Stimulated activated CD8-positive, alpha-beta memory T cell treated with anti-CD3 and anti-CD28 coated beads, Interleukin-12 subunit alpha, Interleukin-12 subunit beta, amount 100 ng/mL, for 24 hours (primary cell): ENCODE measurements at regions not wholly inside any gene's neighbourhood (a gene's known extent, or its start where the extent isn't known, plus 50 kb on each side); places are given as distances from the start of the nearest gene placed in this dataset.
"Not testable (repeated sequence)": the region's sequence is repeated elsewhere in the genome, so short reads cannot be mapped to it uniquely, and the experiment has no call there.

ENCODE experiments used
- DNase-seq: peaks from one replicate; pipeline ENCODE4 v3.0.0-alpha.2; 2020; ENCODE audit errors: extremely low read depth

GRCh38 chr10:32141018-32141807 lies 85.0 kb upstream of the KIF5B start:
- DNase-seq = no peak

GRCh38 chr10:32140403-32140802 lies 84.2 kb upstream of the KIF5B start:
- DNase-seq = no peak

GRCh38 chr10:32139223-32140073 lies 83.2 kb upstream of the KIF5B start:
- DNase-seq = no peak

GRCh38 chr10:32136927-32137326 lies 80.7 kb upstream of the KIF5B start:
- not testable (repeated sequence) for DNase-seq

- not testable (repeated sequence) for DNase-seq
These were observed 79.6 kb upstream of the KIF5B start for GRCh38 chr10:32135796-32136195.

GRCh38 chr10:32132357-32132946 lies 76.2 kb upstream of the KIF5B start:
- DNase-seq = no peak

GRCh38 chr10:32131388-32131787 lies 75.2 kb upstream of the KIF5B start:
- no peak for DNase-seq

- DNase-seq = no peak
These were observed 74.6 kb upstream of the KIF5B start for GRCh38 chr10:32130788-32131187.

- no peak for DNase-seq
These were observed 68.8 kb upstream of the KIF5B start for GRCh38 chr10:32125023-32125422.

- DNase-seq = no peak
These were observed 66.8 kb upstream of the KIF5B start for GRCh38 chr10:32123021-32123420.

GRCh38 chr10:32121648-32122047 lies 65.4 kb upstream of the KIF5B start:
- DNase-seq = no peak

- DNase-seq = no peak
These were observed 63.9 kb upstream of the KIF5B start for GRCh38 chr10:32120147-32120546.

- no peak for DNase-seq
These were observed 58.3 kb upstream of the KIF5B start for GRCh38 chr10:32114508-32114907.

- DNase-seq = no peak
These were observed 55.8 kb upstream of the KIF5B start for GRCh38 chr10:32112055-32112454.

GRCh38 chr10:32111585-32111984 lies 55.4 kb upstream of the KIF5B start:
- no peak for DNase-seq

- no peak for DNase-seq
These were observed 54.6 kb upstream of the KIF5B start for GRCh38 chr10:32110790-32111189.

GRCh38 chr10:32109603-32110002 lies 53.4 kb upstream of the KIF5B start:
- DNase-seq = no peak
